HEK293 (cell line): ENCODE measurements at regions not wholly inside any gene's neighbourhood (a gene's known extent, or its start where the extent isn't known, plus 50 kb on each side); places are given as distances from the start of the nearest gene placed in this dataset.

Experiments
- CTCF ChIA-PET: fragments of 350-600 bp; formaldehyde crosslinking; extraction: SDS; loops from one replicate; lab custom pipeline; 2021; ENCODE audit warnings: antibody characterized with exemption; lab: Yijun Ruan, JAX
- POLR2A ChIA-PET: fragments of 300-600 bp; formaldehyde crosslinking; extraction: SDS; loops from one replicate; lab custom pipeline; 2020; ENCODE audit warnings: antibody characterized with exemption, inconsistent platforms; lab: Yijun Ruan, JAX
- H3K27ac ChIP-seq: fragments of 200-500 bp; sonication (Bioruptor generic); 2 replicates; pipeline ENCODE4 v1.5.1; 2014; ENCODE audit warnings: low read depth, low read length, control low read depth, inconsistent platforms; ENCODE audit errors: extremely low read depth
- H3K36me3 ChIP-seq, 2 experiments: fragments of 200-500 bp in 1 of 2; sonication (Bioruptor generic) in 1 of 2; 1 replicate in 1 of 2; 2 replicates in 1 of 2; pipeline ENCODE4 v1.5.1; 2014 to 2017; ENCODE audit warnings: inconsistent platforms in 2 of 2, low read length in 2 of 2; ENCODE audit not compliant: control insufficient read depth in 2 of 2, insufficient read depth in 1 of 2
- H3K4me1 ChIP-seq: fragments of 200-500 bp; sonication (Bioruptor generic); 2 replicates; pipeline ENCODE4 v1.5.1; 2014; ENCODE audit warnings: mild to moderate bottlenecking, low read length, inconsistent platforms; ENCODE audit not compliant: control insufficient read depth, insufficient read depth
- H3K4me3 ChIP-seq: 2 replicates; pipeline ENCODE4 v1.5.1; 2011; ENCODE audit warnings: low read depth, mild to moderate bottlenecking, control low read depth, low read length, moderate library complexity
- H3K9me3 ChIP-seq: fragments of 200-500 bp; sonication (Bioruptor generic); 2 replicates; pipeline ENCODE4 v1.5.1; 2014; ENCODE audit warnings: low read depth, low read length, inconsistent platforms; ENCODE audit not compliant: control insufficient read depth, insufficient read depth
- GLI4 ChIP-seq: fragments of 450-650 bp; formaldehyde crosslinking; IDR thresholded peaks from 2 replicates; pipeline ENCODE4 v1.5.1; 2016; ENCODE audit warnings: missing biosample characterization, missing genetic modification characterization
- HOXC10 ChIP-seq: sonication (generic); formaldehyde crosslinking; IDR thresholded peaks from 2 replicates; pipeline ENCODE4 v1.8.1; 2023; ENCODE audit warnings: mild to moderate bottlenecking, missing genetic modification reagents
- MZF1 ChIP-seq: fragments of 450-650 bp; formaldehyde crosslinking; IDR thresholded peaks from 2 replicates; pipeline ENCODE4 v1.5.1; 2017; ENCODE audit warnings: missing biosample characterization, missing genetic modification characterization, borderline replicate concordance
- YY1 ChIP-seq: fragments of 450-650 bp; formaldehyde crosslinking; IDR thresholded peaks from 2 replicates; pipeline ENCODE4 v1.5.1; 2018; ENCODE audit warnings: missing biosample characterization, missing genetic modification characterization
- ZBTB11 ChIP-seq: fragments of 450-650 bp; formaldehyde crosslinking; conservative IDR thresholded peaks from 2 replicates; pipeline ENCODE4 v1.5.1; 2016; ENCODE audit warnings: low read depth, missing biosample characterization, missing genetic modification characterization
- ZFHX2 ChIP-seq: fragments of 450-650 bp; formaldehyde crosslinking; conservative IDR thresholded peaks from 2 replicates; pipeline ENCODE4 v1.5.1; 2016; ENCODE audit warnings: missing biosample characterization, missing genetic modification characterization
- ZNF18 ChIP-seq: fragments of 450-650 bp; formaldehyde crosslinking; IDR thresholded peaks from 2 replicates; pipeline ENCODE4 v1.5.1; 2016; ENCODE audit warnings: missing biosample characterization, missing genetic modification characterization
- ZNF341 ChIP-seq: fragments of 450-650 bp; formaldehyde crosslinking; IDR thresholded peaks from 2 replicates; pipeline ENCODE4; 2016; ENCODE audit warnings: low read depth, missing biosample characterization, missing genetic modification characterization
- ZNF366 ChIP-seq: fragments of 450-650 bp; formaldehyde crosslinking; conservative IDR thresholded peaks from 2 replicates; pipeline ENCODE4 v1.5.1; 2016; ENCODE audit warnings: missing biosample characterization, missing genetic modification characterization
- ZNF416 ChIP-seq: fragments of 450-650 bp; formaldehyde crosslinking; IDR thresholded peaks from 2 replicates; pipeline ENCODE4 v1.5.1; 2016; ENCODE audit warnings: missing biosample characterization, missing genetic modification characterization
- ZNF510 ChIP-seq: fragments of 450-650 bp; formaldehyde crosslinking; IDR thresholded peaks from 2 replicates; pipeline ENCODE4 v1.5.1; 2018; ENCODE audit warnings: mild to moderate bottlenecking, missing genetic modification characterization, missing biosample characterization; ENCODE audit not compliant: insufficient replicate concordance
- ZNF521 ChIP-seq: fragments of 450-650 bp; formaldehyde crosslinking; IDR thresholded peaks from 2 replicates; pipeline ENCODE4 v1.5.1; 2017; ENCODE audit warnings: missing biosample characterization, mild to moderate bottlenecking, missing genetic modification characterization
- ZNF600 ChIP-seq: fragments of 450-650 bp; formaldehyde crosslinking; IDR thresholded peaks from 2 replicates; pipeline ENCODE4 v1.5.1; 2016; ENCODE audit warnings: missing biosample characterization, missing genetic modification characterization
- ZNF645 ChIP-seq: fragments of 450-650 bp; formaldehyde crosslinking; IDR thresholded peaks from 2 replicates; pipeline ENCODE4; 2016; ENCODE audit warnings: missing biosample characterization, missing genetic modification characterization
- ZNF692 ChIP-seq: fragments of 450-650 bp; formaldehyde crosslinking; IDR thresholded peaks from 2 replicates; pipeline ENCODE4 v1.5.1; 2016; ENCODE audit warnings: missing biosample characterization, missing genetic modification characterization
- TF ChIP-seq, protein P1 (sequence below): IDR thresholded peaks from 2 replicates; pipeline ENCODE4 v1.6.1; 2011; ENCODE audit warnings: mild to moderate bottlenecking, low read depth, low read length, borderline replicate concordance

DNA sequence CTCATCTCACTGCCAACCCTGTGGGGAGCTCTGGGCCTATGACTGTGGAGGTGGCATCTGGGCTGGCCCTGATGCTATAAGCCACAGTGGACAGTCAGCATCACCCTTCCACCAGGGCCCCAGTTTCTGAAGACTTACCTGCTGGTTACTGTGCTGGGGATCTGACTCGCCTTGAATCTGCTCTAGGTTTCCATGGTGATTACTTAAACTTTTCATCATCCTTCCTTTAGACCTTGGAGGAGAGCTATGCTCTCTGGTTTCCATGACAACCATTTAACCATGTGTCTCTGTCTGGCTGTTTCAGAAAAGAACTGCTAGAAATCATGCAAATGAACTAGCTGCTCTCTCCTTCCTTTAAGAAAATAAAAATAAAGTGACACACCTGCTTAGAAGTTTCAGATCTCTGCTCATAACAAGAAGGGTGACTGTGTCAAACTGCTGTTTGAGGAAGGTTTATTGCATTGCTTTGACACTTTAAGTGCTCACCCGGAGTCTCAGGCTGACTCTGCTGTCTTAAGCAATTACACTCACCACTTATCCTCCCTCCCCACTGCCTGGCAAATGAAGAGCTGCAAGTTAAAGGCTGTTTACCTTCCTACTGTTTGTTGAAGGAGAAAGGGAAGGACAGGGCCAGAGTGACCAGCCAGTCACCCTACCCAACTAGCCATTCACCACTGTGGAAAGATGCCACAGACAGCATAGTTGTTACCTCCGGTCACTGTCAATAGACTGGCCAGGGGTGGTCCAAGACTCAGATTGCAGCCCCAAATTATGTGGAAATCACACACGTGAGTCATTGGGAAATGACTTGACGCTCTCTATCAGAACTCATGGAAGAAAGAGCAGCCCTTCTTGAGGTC is 87.6 kb downstream of the HSPH1 start:
- Histone ChIP-seq H3K4me3 (no peak overlapping the region), H3K36me3 (no peaks in the 10 kb centered on the region), H3K27ac (no peak overlapping the region), H3K9me3 (no peaks in the 10 kb centered on the region), H3K4me1 (no peaks in the 10 kb centered on the region)
- no peak for TF ChIP-seq YY1
- TF ChIP-seq ZNF18 (tag by site-specific recombination), result no peak
- 0 out of 2 replicates have a peak, but pooled peaks have one; percentile 42 for TF ChIP-seq ZNF341 (tag by site-specific recombination)
- CTCF ChIA-PET, result no interaction called here
- POLR2A ChIA-PET, result no interaction called here

DNA sequence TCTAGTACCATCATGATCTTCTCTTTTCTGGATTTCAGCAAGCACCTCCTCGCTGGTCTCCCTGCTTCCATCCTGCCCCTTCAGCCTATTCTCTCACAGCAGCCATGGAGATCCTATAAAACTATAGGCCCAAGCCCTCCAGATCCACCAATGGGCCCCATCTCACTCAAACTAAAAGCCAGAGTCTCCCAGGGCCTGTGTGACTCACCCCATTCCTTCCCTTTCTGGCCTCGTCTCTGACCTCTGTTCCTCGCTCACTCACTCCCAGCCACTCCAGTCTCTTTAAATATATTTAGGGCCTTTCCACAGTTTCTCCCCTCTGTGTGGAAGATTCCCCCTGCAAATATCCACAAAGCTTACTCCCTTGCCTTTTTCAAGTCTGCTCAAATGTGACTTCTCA is 89.7 kb downstream of the HSPH1 start:
- no peaks in the 10 kb centered on the region for H3K9me3 ChIP-seq
- POLR2A ChIA-PET, result no interaction called here
- no peaks in the 10 kb centered on the region for H3K36me3 ChIP-seq
- no peak overlapping the region for H3K27ac ChIP-seq
- TF ChIP-seq ZNF645 (tag by site-specific recombination), result no peak
- no peak for TF ChIP-seq GLI4
- no peak for TF ChIP-seq ZFHX2
- no peak for TF ChIP-seq MZF1 (tag by site-specific recombination)
- TF ChIP-seq, protein P1, sequence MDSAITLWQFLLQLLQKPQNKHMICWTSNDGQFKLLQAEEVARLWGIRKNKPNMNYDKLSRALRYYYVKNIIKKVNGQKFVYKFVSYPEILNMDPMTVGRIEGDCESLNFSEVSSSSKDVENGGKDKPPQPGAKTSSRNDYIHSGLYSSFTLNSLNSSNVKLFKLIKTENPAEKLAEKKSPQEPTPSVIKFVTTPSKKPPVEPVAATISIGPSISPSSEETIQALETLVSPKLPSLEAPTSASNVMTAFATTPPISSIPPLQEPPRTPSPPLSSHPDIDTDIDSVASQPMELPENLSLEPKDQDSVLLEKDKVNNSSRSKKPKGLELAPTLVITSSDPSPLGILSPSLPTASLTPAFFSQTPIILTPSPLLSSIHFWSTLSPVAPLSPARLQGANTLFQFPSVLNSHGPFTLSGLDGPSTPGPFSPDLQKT, result no peak
- no peak for TF ChIP-seq ZNF416 (tag by site-specific recombination)
- TF ChIP-seq ZNF366 (tag by site-specific recombination), result no peak
- no peak for TF ChIP-seq ZNF510
- TF ChIP-seq ZNF600 (tag by site-specific recombination), result no peak
- TF ChIP-seq ZBTB11, result no peak
- TF ChIP-seq HOXC10 (CRISPR knock-in tag), result no peak
- no peak for TF ChIP-seq ZNF521 (tag by site-specific recombination)
- TF ChIP-seq ZNF692 (tag by site-specific recombination), result no peak
- no peaks in the 10 kb centered on the region for H3K4me1 ChIP-seq
- H3K4me3 ChIP-seq, result no peak overlapping the region
- CTCF ChIA-PET, result no interaction called here
